ENCODE measurements at regions not wholly inside any gene's neighbourhood (a gene's known extent, or its start where the extent isn't known, plus 50 kb on each side); places are given as distances from the start of the nearest gene placed in this dataset.
"Not testable (repeated sequence)": the region's sequence is repeated elsewhere in the genome, so short reads cannot be mapped to it uniquely, and the experiment has no call there.

DNA sequence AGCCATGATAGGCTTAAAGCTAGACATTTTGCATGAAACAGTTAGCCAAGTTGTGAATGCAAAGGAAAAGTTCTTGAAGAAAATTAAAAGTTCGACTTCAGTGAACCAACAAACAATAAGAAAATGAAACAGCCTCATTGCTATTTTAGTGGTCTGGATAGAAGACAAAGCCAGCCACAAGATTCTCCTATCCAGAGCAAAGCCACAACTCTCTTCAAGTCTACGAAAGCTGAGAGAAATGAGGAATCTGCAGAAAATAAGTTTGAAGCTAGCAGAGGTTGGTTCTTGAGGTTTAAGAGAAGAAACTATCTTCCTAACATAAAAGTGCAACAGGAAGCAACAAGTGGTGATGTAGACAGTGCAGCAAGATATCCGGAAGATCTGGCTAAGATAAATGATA, 271.4 kb upstream of the GRM3 start:
- TF ChIP-seq, protein P1, sequence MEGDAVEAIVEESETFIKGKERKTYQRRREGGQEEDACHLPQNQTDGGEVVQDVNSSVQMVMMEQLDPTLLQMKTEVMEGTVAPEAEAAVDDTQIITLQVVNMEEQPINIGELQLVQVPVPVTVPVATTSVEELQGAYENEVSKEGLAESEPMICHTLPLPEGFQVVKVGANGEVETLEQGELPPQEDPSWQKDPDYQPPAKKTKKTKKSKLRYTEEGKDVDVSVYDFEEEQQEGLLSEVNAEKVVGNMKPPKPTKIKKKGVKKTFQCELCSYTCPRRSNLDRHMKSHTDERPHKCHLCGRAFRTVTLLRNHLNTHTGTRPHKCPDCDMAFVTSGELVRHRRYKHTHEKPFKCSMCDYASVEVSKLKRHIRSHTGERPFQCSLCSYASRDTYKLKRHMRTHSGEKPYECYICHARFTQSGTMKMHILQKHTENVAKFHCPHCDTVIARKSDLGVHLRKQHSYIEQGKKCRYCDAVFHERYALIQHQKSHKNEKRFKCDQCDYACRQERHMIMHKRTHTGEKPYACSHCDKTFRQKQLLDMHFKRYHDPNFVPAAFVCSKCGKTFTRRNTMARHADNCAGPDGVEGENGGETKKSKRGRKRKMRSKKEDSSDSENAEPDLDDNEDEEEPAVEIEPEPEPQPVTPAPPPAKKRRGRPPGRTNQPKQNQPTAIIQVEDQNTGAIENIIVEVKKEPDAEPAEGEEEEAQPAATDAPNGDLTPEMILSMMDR (IDR thresholded peaks at IDR 0.05) = no peak
- H3K9me3 ChIP-seq = no peaks in the 10 kb centered on the region
- no peak overlapping the region for H3K4me3 ChIP-seq (ENCODE audit: low read depth in 1 of 2, low read length in 1 of 2)
- H3K36me3 ChIP-seq = no peaks in the 10 kb centered on the region
- H3K4me1 ChIP-seq (ENCODE audit: control insufficient read depth in 1 of 2, insufficient read depth in 1 of 2, low read depth in 1 of 2, low read length in 1 of 2) = no peaks in the 10 kb centered on the region
- H3K27ac ChIP-seq = no peak overlapping the region
- H3K27me3 ChIP-seq = no peaks in the 10 kb centered on the region

DNA sequence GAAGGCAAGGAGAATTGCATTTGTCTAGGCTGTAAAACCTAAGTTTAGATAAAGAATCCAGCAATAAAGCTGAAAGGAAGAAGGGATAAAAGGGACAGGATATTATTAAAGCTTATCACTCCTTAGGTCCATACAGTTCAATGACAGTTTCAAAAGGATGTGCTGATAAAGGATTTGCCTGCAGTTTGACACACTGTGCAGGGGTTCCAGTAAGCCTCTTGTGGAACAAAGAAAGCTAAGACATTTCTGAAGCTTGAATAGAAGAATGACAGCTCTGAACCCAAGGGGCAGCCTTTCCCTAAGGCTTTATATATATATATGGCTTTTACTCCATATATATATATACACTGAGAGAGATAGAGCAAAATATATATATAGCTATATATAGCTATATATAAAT, 276.8 kb upstream of the GRM3 start:
- H3K36me3 ChIP-seq = no peaks in the 10 kb centered on the region
- no peak overlapping the region for H3K4me3 ChIP-seq (ENCODE audit: low read depth in 1 of 2, low read length in 1 of 2)
- H3K4me1 ChIP-seq (ENCODE audit: control insufficient read depth in 1 of 2, insufficient read depth in 1 of 2, low read depth in 1 of 2, low read length in 1 of 2) = no peaks in the 10 kb centered on the region
- TF ChIP-seq, protein P1 (IDR thresholded peaks at IDR 0.05) = no peak
- no peaks in the 10 kb centered on the region for H3K9me3 ChIP-seq
- H3K27me3 ChIP-seq = no peaks in the 10 kb centered on the region
- no peak overlapping the region for H3K27ac ChIP-seq

DNA sequence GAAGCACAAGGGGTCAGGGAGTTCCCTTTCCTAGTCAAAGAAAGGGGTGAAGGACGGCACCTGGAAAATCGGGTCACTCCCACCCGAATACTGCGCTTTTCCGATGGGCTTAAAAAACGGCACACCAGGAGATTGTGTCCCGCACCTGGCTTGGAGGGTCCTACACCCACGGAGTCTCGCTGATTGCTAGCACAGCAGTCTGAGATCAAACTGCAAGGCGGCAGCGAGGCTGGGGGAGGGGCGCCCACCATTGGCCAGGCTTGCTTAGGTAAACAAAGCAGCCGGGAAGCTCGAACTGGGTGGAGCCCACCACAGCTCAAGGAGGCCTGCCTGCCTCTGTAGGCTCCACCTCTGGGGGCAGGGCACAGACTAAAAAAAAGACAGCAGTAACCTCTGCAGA, 303.3 kb upstream of the GRM3 start:
- not testable (repeated sequence) for H3K4me3 ChIP-seq (ENCODE audit: low read depth in 1 of 2, low read length in 1 of 2); H3K4me1 ChIP-seq (ENCODE audit: control insufficient read depth in 1 of 2, insufficient read depth in 1 of 2, low read depth in 1 of 2, low read length in 1 of 2); H3K36me3 ChIP-seq

DNA sequence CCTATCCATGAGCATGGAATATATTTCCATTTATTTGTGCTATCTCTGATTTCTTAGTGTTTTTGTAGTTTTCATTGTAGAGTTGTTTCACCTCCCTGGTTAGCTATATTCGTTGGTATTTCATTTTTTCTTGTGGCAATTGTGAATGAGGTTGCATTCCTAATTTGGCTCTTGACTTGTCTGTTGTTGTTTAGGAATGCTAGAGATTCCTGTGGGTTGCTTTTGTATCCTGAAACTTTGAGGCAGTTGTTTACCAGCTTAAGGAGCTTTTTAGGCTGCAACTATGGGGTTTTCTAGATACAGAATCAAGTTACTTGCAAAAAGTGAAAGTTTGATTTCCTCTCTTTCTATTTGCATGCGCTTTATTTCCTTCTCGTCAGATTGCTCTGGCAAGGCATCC, 304.7 kb upstream of the GRM3 start:
- H3K36me3 ChIP-seq = no peaks in the 10 kb centered on the region
- no peaks in the 10 kb centered on the region for H3K4me1 ChIP-seq (ENCODE audit: control insufficient read depth in 1 of 2, insufficient read depth in 1 of 2, low read depth in 1 of 2, low read length in 1 of 2)
- no peaks in the 10 kb centered on the region for H3K9me3 ChIP-seq
- H3K27me3 ChIP-seq = no peaks in the 10 kb centered on the region
- H3K27ac ChIP-seq = no peak overlapping the region
- no peak overlapping the region for H3K4me3 ChIP-seq (ENCODE audit: low read depth in 1 of 2, low read length in 1 of 2)
- TF ChIP-seq, protein P1 (IDR thresholded peaks at IDR 0.05) = no peak

More for the DNA sequence above, 303.3 kb upstream of the GRM3 start:
- not testable (repeated sequence) for H3K27ac ChIP-seq, H3K9me3 ChIP-seq, H3K27me3 ChIP-seq

DNA sequence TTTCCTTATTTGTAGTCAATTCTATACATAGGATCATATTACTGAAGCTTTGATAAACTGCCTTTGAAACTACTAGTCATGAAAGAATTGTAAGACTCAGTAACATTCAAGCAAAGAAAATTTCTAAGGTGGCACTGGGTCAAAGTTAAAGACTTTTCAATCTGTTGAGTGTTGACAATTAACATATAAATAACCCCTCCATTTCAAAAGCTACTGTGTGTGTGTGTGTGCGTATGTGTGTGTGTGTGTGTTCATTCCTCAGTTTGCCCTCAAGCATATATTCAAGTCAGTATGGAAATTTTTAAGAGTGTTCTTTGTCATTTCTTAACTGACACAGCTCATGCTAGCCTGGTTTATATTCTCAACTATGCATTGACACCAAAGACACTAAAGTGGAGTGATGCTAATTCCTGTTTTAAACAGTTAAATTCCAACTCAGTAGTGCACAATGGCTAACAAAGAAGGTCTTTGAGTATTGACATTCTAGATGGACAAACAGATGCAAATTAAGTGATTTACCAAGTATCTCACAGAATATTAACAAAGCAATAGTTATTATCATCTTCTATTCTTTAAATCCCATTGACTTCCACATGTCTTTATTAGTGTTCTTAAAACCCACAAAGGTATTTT, 314.8 kb upstream of the GRM3 start:
- TF ChIP-seq, protein P1 (IDR thresholded peaks at IDR 0.05) = no peak
- Histone ChIP-seq H3K4me1 (ENCODE audit: control insufficient read depth in 1 of 2, insufficient read depth in 1 of 2, low read depth in 1 of 2, low read length in 1 of 2) (no peaks in the 10 kb centered on the region), H3K36me3 (no peaks in the 10 kb centered on the region), H3K4me3 (ENCODE audit: low read depth in 1 of 2, low read length in 1 of 2) (no peak overlapping the region), H3K27ac (no peak overlapping the region), H3K27me3 (no peaks in the 10 kb centered on the region), H3K9me3 (no peaks in the 10 kb centered on the region)

DNA sequence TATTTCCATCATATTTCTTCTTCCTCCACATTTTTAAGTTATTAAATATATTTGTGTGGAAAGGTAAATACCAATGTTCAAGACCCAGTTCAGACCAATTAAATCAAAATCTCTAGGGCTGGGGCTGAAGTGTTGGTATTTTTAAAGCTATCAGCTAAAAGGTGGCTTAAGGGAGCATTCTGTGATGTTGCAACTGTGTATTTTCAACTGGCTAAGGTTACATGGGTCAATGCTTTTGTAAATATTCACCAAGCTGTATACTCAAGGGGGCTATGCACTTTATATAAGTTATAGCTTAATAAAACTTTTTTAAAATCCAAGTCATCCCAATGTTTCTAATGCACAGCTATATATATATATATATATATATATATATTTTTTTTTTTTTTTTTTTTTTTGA, 316.9 kb upstream of the GRM3 start:
- TF ChIP-seq, protein P1 (IDR thresholded peaks at IDR 0.05) = no peak
- Histone ChIP-seq H3K27me3 (no peaks in the 10 kb centered on the region), H3K4me3 (ENCODE audit: low read depth in 1 of 2, low read length in 1 of 2) (no peak overlapping the region), H3K27ac (no peak overlapping the region), H3K4me1 (ENCODE audit: control insufficient read depth in 1 of 2, insufficient read depth in 1 of 2, low read depth in 1 of 2, low read length in 1 of 2) (no peaks in the 10 kb centered on the region), H3K9me3 (no peaks in the 10 kb centered on the region), H3K36me3 (no peaks in the 10 kb centered on the region)

Data from neutrophil (primary cell).